Fibroblast of skin of scalp (primary cell): ENCODE measurements at regions not wholly inside any gene's neighbourhood (a gene's known extent, or its start where the extent isn't known, plus 50 kb on each side); places are given as distances from the start of the nearest gene placed in this dataset.
A peak's percentile ranks its signal among the peaks of the same experiment; 100 is the strongest.
"Not testable (repeated sequence)": the region's sequence is repeated elsewhere in the genome, so short reads cannot be mapped to it uniquely, and the experiment has no call there.

Source experiments
- DNase-seq: peaks from one replicate; pipeline ENCODE4 v3.0.0-alpha.2; 2013

GRCh38 chr14:71437870-71438269 is 494.4 kb upstream of the RGS6 start:
- no peak for DNase-seq

- DNase-seq, result peak; percentile 24
Measured at GRCh38 chr14:71438684-71439083, 493.5 kb upstream of the RGS6 start.

- DNase-seq, result no peak
Measured at GRCh38 chr14:71441126-71441525, 491.1 kb upstream of the RGS6 start.

- DNase-seq, result no peak
Measured at GRCh38 chr14:71444030-71444822, 488.0 kb upstream of the RGS6 start.

- DNase-seq, result peak; percentile 24
Measured at GRCh38 chr14:71448431-71449315, 483.6 kb upstream of the RGS6 start.

- DNase-seq, result no peak
Measured at GRCh38 chr14:71449316-71450055, 482.7 kb upstream of the RGS6 start.

GRCh38 chr14:71451501-71451900 is 480.7 kb upstream of the RGS6 start:
- DNase-seq, result no peak

GRCh38 chr14:71452539-71452938 is 479.7 kb upstream of the RGS6 start:
- DNase-seq, result no peak

- DNase-seq, result no peak
Measured at GRCh38 chr14:71452987-71453386, 479.2 kb upstream of the RGS6 start.

GRCh38 chr14:71454010-71454409 is 478.2 kb upstream of the RGS6 start:
- DNase-seq, result no peak

GRCh38 chr14:71454513-71455332 is 477.5 kb upstream of the RGS6 start:
- no peak for DNase-seq

- no peak for DNase-seq
Measured at GRCh38 chr14:71460091-71460490, 472.1 kb upstream of the RGS6 start.

- not testable (repeated sequence) for DNase-seq
Measured at GRCh38 chr14:71461617-71462016, 470.6 kb upstream of the RGS6 start.

GRCh38 chr14:71463807-71464206 is 468.4 kb upstream of the RGS6 start:
- no peak for DNase-seq

GRCh38 chr14:71464840-71465239 is 467.4 kb upstream of the RGS6 start:
- DNase-seq, result no peak

GRCh38 chr14:71465316-71465715 is 466.9 kb upstream of the RGS6 start:
- peak; percentile 45 for DNase-seq

GRCh38 chr14:71466251-71466650 is 466.0 kb upstream of the RGS6 start:
- no peak for DNase-seq

GRCh38 chr14:71466946-71467345 is 465.3 kb upstream of the RGS6 start:
- no peak for DNase-seq

- DNase-seq, result peak; percentile 78
Measured at GRCh38 chr14:71467361-71467811, 464.8 kb upstream of the RGS6 start.

GRCh38 chr14:71468701-71469100 is 463.5 kb upstream of the RGS6 start:
- DNase-seq, result no peak

GRCh38 chr14:71469643-71470335 is 462.4 kb upstream of the RGS6 start:
- no peak for DNase-seq
